IMR-90 (cell line): ENCODE measurements at regions not wholly inside any gene's neighbourhood (a gene's known extent, or its start where the extent isn't known, plus 50 kb on each side); places are given as distances from the start of the nearest gene placed in this dataset.

Source experiments
- ATAC-seq: fragments of 200-7000 bp; cut with Tn5 transposase; 2 replicates; pipeline ENCODE4 v1.9.1; 2020; ENCODE audit warnings: low read depth, mild to moderate bottlenecking, moderate library complexity
- BruUV-seq: library from RNA; stranded (reverse); fragments of 400-500 nt; replicated peaks from 2 replicates; lab custom pipeline; 2021; lab: Mats Ljungman, UMichigan
- CTCF ChIA-PET: fragments of 300-600 bp; formaldehyde crosslinking; extraction: SDS; loops from one replicate; lab custom pipeline; 2021; ENCODE audit warnings: antibody characterized with exemption; lab: Yijun Ruan, JAX
- POLR2A ChIA-PET: fragments of 300-600 bp; sonication (Branson Sonifier 250); formaldehyde crosslinking; loops from one replicate; lab custom pipeline; 2022; ENCODE audit warnings: antibody characterized with exemption; ENCODE audit not compliant: unreplicated experiment; lab: Charles Lee
- DNase-seq: peaks from one replicate; pipeline ENCODE4 v3.0.0; 2013
- H2AFZ ChIP-seq: replicated peaks from 2 replicates; pipeline ENCODE3; 2013; ENCODE audit warnings: low read length, mild to moderate bottlenecking; ENCODE audit not compliant: poor library complexity
- H2AK5ac ChIP-seq: 2 replicates; pipeline ENCODE4 v1.6.1; 2013; ENCODE audit warnings: low read depth, low read length, inconsistent platforms
- H2AK9ac ChIP-seq: replicated peaks from 2 replicates; pipeline ENCODE3; 2013; ENCODE audit warnings: mild to moderate bottlenecking, low read depth, low read length, moderate library complexity; ENCODE audit not compliant: poor library complexity
- H2BK120ac ChIP-seq: 2 replicates; pipeline ENCODE4 v1.6.1; 2013; ENCODE audit warnings: low read depth, low read length, inconsistent platforms
- H2BK15ac ChIP-seq: 3 replicates; pipeline ENCODE4 v1.6.1; 2013; ENCODE audit warnings: low read depth, low read length, inconsistent platforms
- H2BK20ac ChIP-seq: 2 replicates; pipeline ENCODE4 v1.6.1; 2013; ENCODE audit warnings: low read depth, mild to moderate bottlenecking, inconsistent platforms, low read length, moderate library complexity
- H2BK5ac ChIP-seq: 2 replicates; pipeline ENCODE4 v1.6.1; 2013; ENCODE audit warnings: mild to moderate bottlenecking, low read depth, low read length, inconsistent platforms; ENCODE audit not compliant: poor library complexity, severe bottlenecking
- H3K14ac ChIP-seq: replicated peaks from 2 replicates; pipeline ENCODE4 v1.6.1; 2013; ENCODE audit warnings: low read depth, low read length, inconsistent platforms
- H3K18ac ChIP-seq: 2 replicates; pipeline ENCODE4 v1.6.1; 2013; ENCODE audit warnings: low read depth, low read length, control low read depth
- H3K23ac ChIP-seq: 2 replicates; pipeline ENCODE4 v1.6.1; 2013; ENCODE audit warnings: low read depth, low read length, inconsistent platforms
- H3K27ac ChIP-seq: 2 replicates; pipeline ENCODE4 v1.5.1; 2013; ENCODE audit warnings: mild to moderate bottlenecking, control low read depth, low read length; ENCODE audit not compliant: insufficient read depth
- H3K27me3 ChIP-seq: 2 replicates; pipeline ENCODE4 v1.6.1; 2013; ENCODE audit warnings: low read length; ENCODE audit not compliant: control insufficient read depth, insufficient read depth
- H3K36me3 ChIP-seq: 2 replicates; pipeline ENCODE4 v1.6.1; 2013; ENCODE audit warnings: low read length, mixed read lengths; ENCODE audit not compliant: control insufficient read depth, insufficient read depth
- H3K4ac ChIP-seq: 2 replicates; pipeline ENCODE4 v1.6.1; 2013; ENCODE audit warnings: low read depth, low read length, inconsistent platforms
- H3K4me1 ChIP-seq: 2 replicates; pipeline ENCODE4 v1.6.1; 2013; ENCODE audit warnings: low read length, mixed read lengths; ENCODE audit not compliant: control insufficient read depth, insufficient read depth
- H3K4me2 ChIP-seq: 2 replicates; pipeline ENCODE4 v1.6.1; 2013; ENCODE audit warnings: low read depth, mild to moderate bottlenecking, control low read depth, low read length, moderate library complexity
- H3K4me3 ChIP-seq: 2 replicates; pipeline ENCODE4 v1.5.1; 2013; ENCODE audit warnings: low read depth, mild to moderate bottlenecking, control low read depth, low read length, moderate library complexity; ENCODE audit not compliant: insufficient read depth
- H3K56ac ChIP-seq: 2 replicates; pipeline ENCODE4 v1.6.1; 2013; ENCODE audit warnings: low read length, inconsistent platforms; ENCODE audit not compliant: insufficient read depth; ENCODE audit errors: extremely low read depth
- H3K79me1 ChIP-seq, 2 experiments: 2 replicates each; pipeline ENCODE4 v1.6.1; 2013; ENCODE audit warnings: low read length in 2 of 2, inconsistent platforms in 1 of 2, low read depth in 1 of 2
- H3K9ac ChIP-seq: 2 replicates; pipeline ENCODE4 v1.6.1; 2013; ENCODE audit warnings: low read depth, low read length, control low read depth
- H3K9me1 ChIP-seq: 2 replicates; pipeline ENCODE4 v1.6.1; 2013; ENCODE audit warnings: low read length, inconsistent platforms; ENCODE audit not compliant: insufficient read depth
- H3K9me3 ChIP-seq: 2 replicates; pipeline ENCODE4 v1.6.1; 2013; ENCODE audit warnings: low read length; ENCODE audit not compliant: control insufficient read depth, insufficient read depth
- H4K20me1 ChIP-seq: 2 replicates; pipeline ENCODE4 v1.6.1; 2013; ENCODE audit warnings: low read length, inconsistent platforms; ENCODE audit not compliant: insufficient read depth
- H4K5ac ChIP-seq: 2 replicates; pipeline ENCODE4 v1.6.1; 2013; ENCODE audit warnings: mild to moderate bottlenecking, low read depth, low read length, control low read depth
- H4K8ac ChIP-seq, 2 experiments: 2 replicates each; pipeline ENCODE4 v1.6.1; 2013; ENCODE audit warnings: low read depth in 2 of 2, low read length in 2 of 2, control low read depth in 1 of 2, inconsistent platforms in 1 of 2
- H4K91ac ChIP-seq: 2 replicates; pipeline ENCODE4 v1.6.1; 2013; ENCODE audit warnings: low read depth, low read length, inconsistent platforms; ENCODE audit not compliant: insufficient read depth
- BHLHE40 ChIP-seq: fragments of 150-350 bp; IDR thresholded peaks from 2 replicates; pipeline ENCODE4 v1.6.1; 2016; ENCODE audit warnings: mild to moderate bottlenecking, low read depth, low read length
- CEBPB ChIP-seq: IDR thresholded peaks from 2 replicates; pipeline ENCODE4 v1.6.1; 2012; ENCODE audit warnings: low read depth, low read length, improper control_type of control experiment
- CHD1 ChIP-seq: IDR thresholded peaks from 2 replicates; pipeline ENCODE4 v1.6.1; 2012; ENCODE audit warnings: low read depth, low read length, improper control_type of control experiment
- FOS ChIP-seq: fragments of 150-350 bp; IDR thresholded peaks from 2 replicates; pipeline ENCODE4 v1.6.1; 2016; ENCODE audit warnings: low read depth, low read length
- MAFK ChIP-seq: IDR thresholded peaks from 2 replicates; pipeline ENCODE4 v1.6.1; 2012; ENCODE audit warnings: low read depth, low read length, improper control_type of control experiment
- MAZ ChIP-seq: IDR thresholded peaks from 2 replicates; pipeline ENCODE4 v1.6.1; 2012; ENCODE audit warnings: low read depth, mild to moderate bottlenecking, low read length, improper control_type of control experiment, moderate library complexity, borderline replicate concordance
- MXI1 ChIP-seq: IDR thresholded peaks from 2 replicates; pipeline ENCODE4 v1.6.1; 2012; ENCODE audit warnings: low read depth, mild to moderate bottlenecking, low read length, moderate library complexity, borderline replicate concordance
- NFE2L2 ChIP-seq: fragments of 150-350 bp; IDR thresholded peaks from 2 replicates; pipeline ENCODE4 v1.6.1; 2016; ENCODE audit warnings: low read depth, mild to moderate bottlenecking, low read length
- POLR2A ChIP-seq: IDR thresholded peaks from 2 replicates; pipeline ENCODE4 v1.6.1; 2012; ENCODE audit warnings: mild to moderate bottlenecking, low read depth, low read length
- RAD21 ChIP-seq: IDR thresholded peaks from 2 replicates; pipeline ENCODE4 v1.6.1; 2012; ENCODE audit warnings: low read length, improper control_type of control experiment
- RCOR1 ChIP-seq: IDR thresholded peaks from 2 replicates; pipeline ENCODE4 v1.6.1; 2012; ENCODE audit warnings: mild to moderate bottlenecking, low read length, improper control_type of control experiment; ENCODE audit not compliant: insufficient replicate concordance
- RFX5 ChIP-seq: IDR thresholded peaks from 2 replicates; pipeline ENCODE4 v1.8.0; 2012; ENCODE audit warnings: low read depth, mild to moderate bottlenecking, low read length, moderate library complexity
- SMC3 ChIP-seq: fragments of 150-350 bp; IDR thresholded peaks from 2 replicates; pipeline ENCODE4 v1.6.1; 2016; ENCODE audit warnings: low read depth, mild to moderate bottlenecking, antibody characterized with exemption, low read length, moderate library complexity
- WGBS, 2 experiments: methylation state at CpG; one replicate each; pipeline versions ENCODE4 v1.1.5 to v1.1.7; 2013; ENCODE audit warnings: missing lambda C conversion rate in 2 of 2; ENCODE audit not compliant: insufficient read length in 1 of 2; ENCODE audit errors: extremely low coverage in 2 of 2; 5-methylcytosine and 5-hydroxymethylcytosine counted together
- dilution Hi-C: fragments of 300-500 bp; cut with HindIII; formaldehyde crosslinking; loops from one replicate; pipeline ENCODE4 v1.14.3; 2018; ENCODE audit warnings: low sequenced_read_pairs; ENCODE audit not compliant: unreplicated experiment
- in situ Hi-C: fragments of 300-500 bp; cut with MboI; formaldehyde crosslinking; loops from 3 replicates; pipeline ENCODE4 v1.14.3; 2019; ENCODE audit warnings: low sequenced_read_pairs, inconsistent platforms, mixed read lengths
- intact Hi-C: fragments of 100-400 bp; cut with micrococcal nuclease; formaldehyde crosslinking; loops from 2 replicates; pipeline ENCODE4 v1.10.0; 2022
- TF ChIP-seq, protein P1 (sequence below): fragments of 150-350 bp; IDR thresholded peaks from 2 replicates; pipeline ENCODE4 v1.6.1; 2017; ENCODE audit warnings: mild to moderate bottlenecking, antibody characterized with exemption, low read length, low read depth
- TF ChIP-seq, protein P2 (sequence below): conservative IDR thresholded peaks from 2 replicates; pipeline ENCODE4 v1.5.1; 2012; ENCODE audit warnings: mild to moderate bottlenecking, low read depth, low read length, improper control_type of control experiment
- TF ChIP-seq, protein P3 (sequence below): fragments of 150-350 bp; IDR thresholded peaks from 2 replicates; pipeline ENCODE4 v1.6.1; 2016; ENCODE audit warnings: low read depth, mild to moderate bottlenecking, low read length, moderate library complexity, borderline replicate concordance

DNA sequence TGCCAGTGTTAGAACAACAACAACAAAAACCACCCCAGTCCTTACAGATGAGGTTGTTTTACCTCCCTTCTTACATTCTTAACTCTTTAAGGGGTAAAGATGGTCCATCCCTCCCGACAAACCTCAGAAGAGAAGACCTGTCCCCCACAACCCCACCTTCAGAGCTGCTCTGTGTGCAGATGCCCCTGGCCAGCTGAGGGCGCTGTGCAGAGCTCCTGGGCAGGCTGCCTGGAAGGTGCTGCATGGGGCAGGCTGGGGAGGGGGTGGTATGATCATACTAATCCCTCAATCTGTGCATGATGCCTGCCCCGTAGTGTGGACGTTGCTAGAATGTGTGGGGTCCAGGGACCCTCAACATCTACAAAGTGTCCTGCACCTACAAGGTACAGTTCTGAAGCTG is 387.1 kb downstream of the INHBA start:
- CTCF ChIA-PET = interaction anchor here (0.6 to 0.9 kb wide), 3 partner anchors 34 to 232 kb away, joined by 3 to 5 read pairs (median 3); no protein-coding TSS in a partner anchor

More for the DNA sequence above, 387.1 kb downstream of the INHBA start:
- dilution Hi-C loops = no loop called here
- H3K9me3 ChIP-seq = no peaks in the 10 kb centered on the region; the same call in 1 of the 2 replicates
- H2AFZ ChIP-seq = no peak overlapping the region
- 100% methylated on average over 1 of the region's 4 CpGs; no CpG with 5 or more reads in 1 of the 2 experiments for WGBS, 2 experiments
- no peak overlapping the region for H4K91ac ChIP-seq
- H3K79me1 ChIP-seq = no peaks in the 10 kb centered on the region
- DNase-seq (no peak), ATAC-seq (no peak)
- H2BK20ac ChIP-seq = no peak overlapping the region
- in situ Hi-C loops = no loop called here
- H2BK5ac ChIP-seq = no peak overlapping the region
- H3K4me1 ChIP-seq = peaks cover 6% of the 10 kb centered on the region
- no peak overlapping the region for H3K23ac ChIP-seq
- H4K5ac ChIP-seq = no peak overlapping the region
- H2BK15ac ChIP-seq = no peak overlapping the region
- H4K8ac ChIP-seq = no peak overlapping the region
- no peak overlapping the region for H2AK9ac ChIP-seq
- H3K36me3 ChIP-seq = no peaks in the 10 kb centered on the region
- H3K18ac ChIP-seq = no peak overlapping the region
- intact Hi-C loops = no loop called here
- H3K14ac ChIP-seq = no peak overlapping the region
- TF ChIP-seq FOS = no peak
- TF ChIP-seq MAZ = no peak
- no peak for TF ChIP-seq BHLHE40
- TF ChIP-seq MAFK = no peak
- TF ChIP-seq CEBPB = no peak
- TF ChIP-seq RAD21 = no peak
- TF ChIP-seq RFX5 = no peak
- TF ChIP-seq POLR2A = no peak
- TF ChIP-seq NFE2L2 = no peak
- TF ChIP-seq, protein P1, sequence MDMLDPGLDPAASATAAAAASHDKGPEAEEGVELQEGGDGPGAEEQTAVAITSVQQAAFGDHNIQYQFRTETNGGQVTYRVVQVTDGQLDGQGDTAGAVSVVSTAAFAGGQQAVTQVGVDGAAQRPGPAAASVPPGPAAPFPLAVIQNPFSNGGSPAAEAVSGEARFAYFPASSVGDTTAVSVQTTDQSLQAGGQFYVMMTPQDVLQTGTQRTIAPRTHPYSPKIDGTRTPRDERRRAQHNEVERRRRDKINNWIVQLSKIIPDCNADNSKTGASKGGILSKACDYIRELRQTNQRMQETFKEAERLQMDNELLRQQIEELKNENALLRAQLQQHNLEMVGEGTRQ = no peak
- no peak for TF ChIP-seq MXI1
- TF ChIP-seq RCOR1 = no peak
- TF ChIP-seq, protein P2, sequence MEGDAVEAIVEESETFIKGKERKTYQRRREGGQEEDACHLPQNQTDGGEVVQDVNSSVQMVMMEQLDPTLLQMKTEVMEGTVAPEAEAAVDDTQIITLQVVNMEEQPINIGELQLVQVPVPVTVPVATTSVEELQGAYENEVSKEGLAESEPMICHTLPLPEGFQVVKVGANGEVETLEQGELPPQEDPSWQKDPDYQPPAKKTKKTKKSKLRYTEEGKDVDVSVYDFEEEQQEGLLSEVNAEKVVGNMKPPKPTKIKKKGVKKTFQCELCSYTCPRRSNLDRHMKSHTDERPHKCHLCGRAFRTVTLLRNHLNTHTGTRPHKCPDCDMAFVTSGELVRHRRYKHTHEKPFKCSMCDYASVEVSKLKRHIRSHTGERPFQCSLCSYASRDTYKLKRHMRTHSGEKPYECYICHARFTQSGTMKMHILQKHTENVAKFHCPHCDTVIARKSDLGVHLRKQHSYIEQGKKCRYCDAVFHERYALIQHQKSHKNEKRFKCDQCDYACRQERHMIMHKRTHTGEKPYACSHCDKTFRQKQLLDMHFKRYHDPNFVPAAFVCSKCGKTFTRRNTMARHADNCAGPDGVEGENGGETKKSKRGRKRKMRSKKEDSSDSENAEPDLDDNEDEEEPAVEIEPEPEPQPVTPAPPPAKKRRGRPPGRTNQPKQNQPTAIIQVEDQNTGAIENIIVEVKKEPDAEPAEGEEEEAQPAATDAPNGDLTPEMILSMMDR = no peak
- TF ChIP-seq, protein P3, sequence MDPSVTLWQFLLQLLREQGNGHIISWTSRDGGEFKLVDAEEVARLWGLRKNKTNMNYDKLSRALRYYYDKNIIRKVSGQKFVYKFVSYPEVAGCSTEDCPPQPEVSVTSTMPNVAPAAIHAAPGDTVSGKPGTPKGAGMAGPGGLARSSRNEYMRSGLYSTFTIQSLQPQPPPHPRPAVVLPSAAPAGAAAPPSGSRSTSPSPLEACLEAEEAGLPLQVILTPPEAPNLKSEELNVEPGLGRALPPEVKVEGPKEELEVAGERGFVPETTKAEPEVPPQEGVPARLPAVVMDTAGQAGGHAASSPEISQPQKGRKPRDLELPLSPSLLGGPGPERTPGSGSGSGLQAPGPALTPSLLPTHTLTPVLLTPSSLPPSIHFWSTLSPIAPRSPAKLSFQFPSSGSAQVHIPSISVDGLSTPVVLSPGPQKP = no peak
- TF ChIP-seq CHD1 = no peak
- TF ChIP-seq SMC3 = no peak
- H2BK120ac ChIP-seq = no peak overlapping the region
- BruUV-seq = no TSS peak
- H3K4me3 ChIP-seq = no peak overlapping the region
- H3K9ac ChIP-seq = no peak overlapping the region
- H3K27me3 ChIP-seq = no peaks in the 10 kb centered on the region
- no peak overlapping the region for H3K56ac ChIP-seq
- H2AK5ac ChIP-seq = no peak overlapping the region
- H4K20me1 ChIP-seq = no peaks in the 10 kb centered on the region
- no peak overlapping the region for H3K27ac ChIP-seq
- H3K9me1 ChIP-seq = no peaks in the 10 kb centered on the region
- no peak overlapping the region for H3K4me2 ChIP-seq
- POLR2A ChIA-PET = no interaction called here
- no peak overlapping the region for H3K4ac ChIP-seq
